Left forelimb (tissue), 1 donor: ENCODE measurements at regions not wholly inside any gene's neighbourhood (a gene's known extent, or its start where the extent isn't known, plus 50 kb on each side); places are given as distances from the start of the nearest gene placed in this dataset.

Experiments
- DNase-seq: peaks from one replicate; pipeline ENCODE4 v3.0.0-alpha.2; 2018; ENCODE audit warnings: low spot score

GRCh38 chrX:45295259-45295986 lies 94.7 kb upstream of the DIPK2B start:
- no peak for DNase-seq

GRCh38 chrX:45274576-45274975 lies 73.9 kb upstream of the DIPK2B start:
- DNase-seq: no peak

- DNase-seq: no peak
Measured at GRCh38 chrX:45267007-45267406, 66.3 kb upstream of the DIPK2B start.

- no peak for DNase-seq
Measured at GRCh38 chrX:45266456-45266855, 65.8 kb upstream of the DIPK2B start.

- DNase-seq: no peak
Measured at GRCh38 chrX:45264865-45265264, 64.2 kb upstream of the DIPK2B start.

GRCh38 chrX:45261471-45261870 lies 60.8 kb upstream of the DIPK2B start:
- DNase-seq: no peak

GRCh38 chrX:45261005-45261404 lies 60.3 kb upstream of the DIPK2B start:
- DNase-seq: no peak

GRCh38 chrX:45258731-45259402 lies 58.2 kb upstream of the DIPK2B start:
- no peak for DNase-seq
